ENCODE measurements at regions not wholly inside any gene's neighbourhood (a gene's known extent, or its start where the extent isn't known, plus 50 kb on each side); places are given as distances from the start of the nearest gene placed in this dataset.

- TF ChIP-seq CTCF (optimal IDR thresholded peaks at IDR 0.05 in 1 of 3, IDR thresholded peaks at IDR 0.05 in 1 of 3, conservative IDR thresholded peaks at IDR 0.05 in 1 of 3; ENCODE audit: extremely low read depth in 1 of 3, insufficient read depth in 2 of 3, low read length in 3 of 3): no peak
- TF ChIP-seq EZH2 (IDR thresholded peaks at IDR 0.05; ENCODE audit: low read length): peak; percentile 52
These were observed 138.5 kb upstream of the ZIC3 start for GRCh38 chrX:137427426-137427778.

Data from keratinocyte (primary cell).